ENCODE measurements at regions not wholly inside any gene's neighbourhood (a gene's known extent, or its start where the extent isn't known, plus 50 kb on each side); places are given as distances from the start of the nearest gene placed in this dataset.

GRCh38 chr10:10317151-10317550 is 700.5 kb upstream of the CELF2 start:
- H3K36me3 ChIP-seq (ENCODE audit: control insufficient read depth in 2 of 2, extremely low read depth in 1 of 2, insufficient read depth in 2 of 2, low read length in 2 of 2) = no peaks in the 10 kb centered on the region
- no peak for FAIRE-seq
- H3K4me1 ChIP-seq (ENCODE audit: control insufficient read depth, extremely low read depth, insufficient read depth, low read length) = no peaks in the 10 kb centered on the region
- CTCF ChIA-PET = no interaction called here
- BruUV-seq (replicated peaks) = no TSS peak
- H3K9me3 ChIP-seq (replicated peaks; ENCODE audit: control insufficient read depth, insufficient read depth, low read length) = no peaks in the 10 kb centered on the region
- TF ChIP-seq, protein P1, sequence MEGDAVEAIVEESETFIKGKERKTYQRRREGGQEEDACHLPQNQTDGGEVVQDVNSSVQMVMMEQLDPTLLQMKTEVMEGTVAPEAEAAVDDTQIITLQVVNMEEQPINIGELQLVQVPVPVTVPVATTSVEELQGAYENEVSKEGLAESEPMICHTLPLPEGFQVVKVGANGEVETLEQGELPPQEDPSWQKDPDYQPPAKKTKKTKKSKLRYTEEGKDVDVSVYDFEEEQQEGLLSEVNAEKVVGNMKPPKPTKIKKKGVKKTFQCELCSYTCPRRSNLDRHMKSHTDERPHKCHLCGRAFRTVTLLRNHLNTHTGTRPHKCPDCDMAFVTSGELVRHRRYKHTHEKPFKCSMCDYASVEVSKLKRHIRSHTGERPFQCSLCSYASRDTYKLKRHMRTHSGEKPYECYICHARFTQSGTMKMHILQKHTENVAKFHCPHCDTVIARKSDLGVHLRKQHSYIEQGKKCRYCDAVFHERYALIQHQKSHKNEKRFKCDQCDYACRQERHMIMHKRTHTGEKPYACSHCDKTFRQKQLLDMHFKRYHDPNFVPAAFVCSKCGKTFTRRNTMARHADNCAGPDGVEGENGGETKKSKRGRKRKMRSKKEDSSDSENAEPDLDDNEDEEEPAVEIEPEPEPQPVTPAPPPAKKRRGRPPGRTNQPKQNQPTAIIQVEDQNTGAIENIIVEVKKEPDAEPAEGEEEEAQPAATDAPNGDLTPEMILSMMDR (IDR thresholded peaks at IDR 0.05; ENCODE audit: extremely low read depth in 1 of 2, insufficient read depth in 1 of 2, low read depth in 1 of 2, low read length in 2 of 2) = no peak
- TF ChIP-seq GATA2 (IDR thresholded peaks at IDR 0.05; ENCODE audit: insufficient read depth, insufficient read length, low read depth, low read length) = no peak
- TF ChIP-seq FOS (IDR thresholded peaks at IDR 0.05; ENCODE audit: borderline replicate concordance, insufficient read depth, low read length) = no peak
- TF ChIP-seq POLR2AphosphoS5 (IDR thresholded peaks at IDR 0.05; ENCODE audit: insufficient read depth, low read depth, low read length) = no peak
- TF ChIP-seq JUN (IDR thresholded peaks at IDR 0.05; ENCODE audit: borderline replicate concordance, insufficient read depth, insufficient read length, low read depth) = no peak
- no peak for TF ChIP-seq MAX (IDR thresholded peaks at IDR 0.05; ENCODE audit: insufficient read depth, insufficient read length)
- no peak for TF ChIP-seq EZH2 (IDR thresholded peaks at IDR 0.05; ENCODE audit: borderline replicate concordance, low read depth, low read length, severe bottlenecking)
- no peak for TF ChIP-seq POLR2A (IDR thresholded peaks at IDR 0.05; ENCODE audit: low read depth, low read length)
- TF ChIP-seq MYC (IDR thresholded peaks at IDR 0.05; ENCODE audit: low read depth, low read length) = no peak
- no peak for DNase-seq (ENCODE audit: low read depth, low spot score)
- no peak overlapping the region for H3K9ac ChIP-seq (replicated peaks; ENCODE audit: extremely low read depth, insufficient read depth, low read length)
- H2AFZ ChIP-seq (ENCODE audit: low read depth, low read length) = no peak overlapping the region
- dilution Hi-C loops (cut with MboI; ENCODE audit: extremely low pct_ligation_motif_present, low sequenced_read_pairs) = no loop called here
- no peaks in the 10 kb centered on the region for H4K20me1 ChIP-seq (replicated peaks; ENCODE audit: control insufficient read depth, extremely low read depth, insufficient read depth, low read length)
- POLR2A ChIA-PET = no interaction called here
- intact Hi-C loops (cut with micrococcal nuclease) = no loop called here
- no peaks in the 10 kb centered on the region for H3K27me3 ChIP-seq (ENCODE audit: control insufficient read depth in 2 of 2, insufficient read depth in 2 of 2, low read length in 2 of 2)
- no peak overlapping the region for H3K27ac ChIP-seq (ENCODE audit: insufficient read depth, low read depth, low read length)
- H3K79me2 ChIP-seq (ENCODE audit: control insufficient read depth, insufficient read depth, low read length) = no peaks in the 10 kb centered on the region
- H3K4me3 ChIP-seq (replicated peaks in 1 of 3; ENCODE audit: insufficient read depth in 1 of 3, low read depth in 1 of 3, low read length in 3 of 3) = no peak overlapping the region
- H3K4me2 ChIP-seq (ENCODE audit: insufficient read depth, low read length) = no peak overlapping the region
- H3K9me1 ChIP-seq (replicated peaks; ENCODE audit: control insufficient read depth, extremely low read depth, insufficient read depth, low read length) = no peaks in the 10 kb centered on the region

Measured in endothelial cell of umbilical vein (primary cell).